MCF 10A (cell line): ENCODE measurements at regions not wholly inside any gene's neighbourhood (a gene's known extent, or its start where the extent isn't known, plus 50 kb on each side); places are given as distances from the start of the nearest gene placed in this dataset.
A peak's percentile ranks its signal among the peaks of the same experiment; 100 is the strongest.

Source experiments
- BruUV-seq: library from RNA; stranded (reverse); fragments of 400-500 nt; replicated peaks from 2 replicates; lab custom pipeline; 2021; lab: Mats Ljungman, UMichigan
- CTCF ChIA-PET: fragments of 300-600 bp; sonication (Branson Sonifier 250); formaldehyde crosslinking; extraction: SDS; loops from one replicate; lab custom pipeline; 2021; ENCODE audit warnings: antibody characterized with exemption, inconsistent platforms; lab: Yijun Ruan, JAX
- POLR2A ChIA-PET: fragments of 300-600, 350-650 bp; sonication (Branson Sonifier 250); formaldehyde crosslinking; extraction: SDS; loops from one replicate; lab custom pipeline; 2020; ENCODE audit warnings: antibody characterized with exemption, inconsistent platforms; lab: Yijun Ruan, JAX
- DNase-seq: peaks from one replicate; pipeline ENCODE4 v3.0.0-alpha.2; 2018; ENCODE audit not compliant: unreplicated experiment
- H3K27ac Mint-ChIP-seq: one replicate; pipeline ENCODE4 v1.8.0; 2022; ENCODE audit warnings: mild to moderate bottlenecking, low read depth, mixed read lengths; ENCODE audit not compliant: unreplicated experiment
- H3K27me3 Mint-ChIP-seq: one replicate; pipeline ENCODE4 v1.8.0; 2022; ENCODE audit warnings: mixed read lengths; ENCODE audit not compliant: insufficient read depth, unreplicated experiment
- H3K36me3 Mint-ChIP-seq: one replicate; pipeline ENCODE4 v1.8.0; 2022; ENCODE audit warnings: mild to moderate bottlenecking, moderate library complexity, mixed read lengths; ENCODE audit not compliant: insufficient read depth, unreplicated experiment
- H3K4me1 Mint-ChIP-seq: one replicate; pipeline ENCODE4 v1.8.0; 2022; ENCODE audit warnings: mixed read lengths; ENCODE audit not compliant: insufficient read depth, unreplicated experiment
- H3K4me3 Mint-ChIP-seq: one replicate; pipeline ENCODE4 v1.8.0; 2022; ENCODE audit warnings: mild to moderate bottlenecking, moderate library complexity, mixed read lengths; ENCODE audit not compliant: unreplicated experiment
- H3K9me3 Mint-ChIP-seq: one replicate; pipeline ENCODE4 v1.8.0; 2022; ENCODE audit warnings: mixed read lengths; ENCODE audit not compliant: unreplicated experiment
- intact Hi-C: fragments of 100-400 bp; cut with micrococcal nuclease; formaldehyde crosslinking; loops from 2 replicates; pipeline ENCODE4 v1.14.1; 2022
- TF ChIP-seq, protein P1 (sequence below): fragments of 200-600 bp; IDR thresholded peaks from one replicate; pipeline ENCODE4 v1.8.0; 2022; ENCODE audit warnings: antibody characterized with exemption, mild to moderate bottlenecking; ENCODE audit not compliant: unreplicated experiment

DNA sequence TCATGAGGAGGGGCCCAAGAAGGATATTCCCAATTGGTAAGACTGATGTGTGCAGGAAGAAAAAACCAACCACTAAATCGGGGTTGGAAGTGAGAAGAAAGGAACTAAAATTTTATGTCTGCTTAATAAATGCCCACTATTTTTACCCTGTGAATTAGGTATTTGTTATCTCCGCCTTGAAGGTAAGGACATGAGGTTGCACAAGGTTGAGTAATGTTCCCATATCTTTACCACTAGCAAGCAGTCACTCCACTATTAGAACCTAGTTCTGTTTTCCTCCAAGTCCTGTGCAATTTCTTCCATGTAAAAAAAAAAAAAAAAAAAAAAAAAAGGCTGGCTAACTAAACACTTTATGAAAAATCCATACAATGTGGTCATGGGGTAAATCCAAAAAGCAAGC lies 318.5 kb upstream of the SLCO3A1 start:
- H3K4me1 Mint-ChIP-seq = peaks cover 6% of the 10 kb centered on the region
- ChIA-PET CTCF (interaction anchor here (0.7 to 1.7 kb wide), 2 partner anchors 13 to 543 kb away, joined by 3 to 5 read pairs; no protein-coding TSS in a partner anchor), POLR2A (interaction anchor here (1.5 kb wide), 1 partner anchor 11 kb away, joined by 3 read pairs; no protein-coding TSS in a partner anchor)
- TF ChIP-seq, protein P1, sequence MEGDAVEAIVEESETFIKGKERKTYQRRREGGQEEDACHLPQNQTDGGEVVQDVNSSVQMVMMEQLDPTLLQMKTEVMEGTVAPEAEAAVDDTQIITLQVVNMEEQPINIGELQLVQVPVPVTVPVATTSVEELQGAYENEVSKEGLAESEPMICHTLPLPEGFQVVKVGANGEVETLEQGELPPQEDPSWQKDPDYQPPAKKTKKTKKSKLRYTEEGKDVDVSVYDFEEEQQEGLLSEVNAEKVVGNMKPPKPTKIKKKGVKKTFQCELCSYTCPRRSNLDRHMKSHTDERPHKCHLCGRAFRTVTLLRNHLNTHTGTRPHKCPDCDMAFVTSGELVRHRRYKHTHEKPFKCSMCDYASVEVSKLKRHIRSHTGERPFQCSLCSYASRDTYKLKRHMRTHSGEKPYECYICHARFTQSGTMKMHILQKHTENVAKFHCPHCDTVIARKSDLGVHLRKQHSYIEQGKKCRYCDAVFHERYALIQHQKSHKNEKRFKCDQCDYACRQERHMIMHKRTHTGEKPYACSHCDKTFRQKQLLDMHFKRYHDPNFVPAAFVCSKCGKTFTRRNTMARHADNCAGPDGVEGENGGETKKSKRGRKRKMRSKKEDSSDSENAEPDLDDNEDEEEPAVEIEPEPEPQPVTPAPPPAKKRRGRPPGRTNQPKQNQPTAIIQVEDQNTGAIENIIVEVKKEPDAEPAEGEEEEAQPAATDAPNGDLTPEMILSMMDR = no peak
- no peaks in the 10 kb centered on the region for H3K9me3 Mint-ChIP-seq
- H3K36me3 Mint-ChIP-seq = no peaks in the 10 kb centered on the region
- H3K4me3 Mint-ChIP-seq = no peak overlapping the region
- no TSS peak for BruUV-seq
- H3K27me3 Mint-ChIP-seq = no peaks in the 10 kb centered on the region
- no peak for DNase-seq
- no peak overlapping the region for H3K27ac Mint-ChIP-seq
- intact Hi-C loops = loop anchor here (10.0 kb wide), 1 partner anchor 170 kb away; no protein-coding TSS in a partner anchor

DNA sequence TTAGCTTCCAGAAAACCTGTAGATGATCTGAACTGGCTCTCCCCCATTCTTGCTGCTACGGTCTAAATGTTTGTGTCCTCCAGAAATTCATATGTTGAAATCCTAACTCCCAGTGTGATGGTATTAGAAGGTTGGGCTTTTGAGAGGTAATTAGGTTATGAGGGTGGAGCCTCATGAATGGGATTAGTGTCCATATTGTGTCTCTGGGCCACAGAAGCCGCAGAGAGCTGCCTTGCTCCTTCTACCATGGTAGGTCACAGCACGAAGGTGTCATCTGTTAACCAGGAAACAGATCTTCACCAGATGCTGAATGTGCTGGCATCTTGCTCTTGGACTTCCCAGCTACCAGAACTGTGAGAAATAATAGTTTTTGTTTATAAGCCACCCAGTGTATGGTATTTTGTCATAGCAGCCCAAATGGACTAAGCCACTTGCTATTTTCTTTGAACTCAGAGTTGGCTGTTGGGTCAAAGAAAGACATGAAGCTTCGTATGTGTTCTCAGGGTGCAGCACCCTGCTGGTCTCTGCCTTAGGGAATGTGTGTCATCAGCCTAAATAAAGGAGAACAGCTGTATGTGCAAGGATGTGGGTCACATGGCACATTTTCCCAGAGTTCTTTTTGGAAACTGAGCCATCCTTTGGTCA lies 317.5 kb upstream of the SLCO3A1 start:
- Mint-ChIP-seq H3K9me3 (no peaks in the 10 kb centered on the region), H3K36me3 (no peaks in the 10 kb centered on the region), H3K27ac (no peak overlapping the region), H3K4me1 (peaks cover 6% of the 10 kb centered on the region), H3K27me3 (no peaks in the 10 kb centered on the region), H3K4me3 (no peak overlapping the region)
- ChIA-PET CTCF (interaction anchor here (1.7 to 1.9 kb wide), 2 partner anchors 10 to 14 kb away, joined by 5 to 6 read pairs; no protein-coding TSS in a partner anchor), POLR2A (interaction anchor here (0.6 to 1.5 kb wide), 3 partner anchors 12 to 289 kb away, joined by 3 read pairs; no protein-coding TSS in a partner anchor)
- no TSS peak for BruUV-seq
- intact Hi-C loops = loop anchor here (10.0 kb wide), 1 partner anchor 169 kb away; no protein-coding TSS in a partner anchor
- DNase-seq = peak; percentile 42
- TF ChIP-seq, protein P1 = no peak

DNA sequence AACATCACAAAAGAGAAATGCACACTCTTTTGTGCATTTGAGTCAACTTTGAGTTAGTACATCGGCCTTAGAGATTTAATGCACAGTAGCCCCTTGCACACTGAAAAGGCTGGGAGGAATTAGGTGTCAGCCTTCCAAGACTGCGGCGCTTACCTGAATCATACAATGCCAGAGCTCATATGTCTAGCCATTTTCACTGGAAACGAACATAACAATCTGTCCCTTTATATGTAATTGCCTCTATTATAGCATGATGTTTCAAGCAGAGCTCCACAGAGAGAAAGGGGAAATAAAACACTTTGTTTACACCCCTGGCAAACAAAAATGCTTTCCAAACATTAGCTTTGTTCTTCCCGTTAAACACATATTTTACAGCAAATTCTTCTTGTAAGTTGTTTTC lies 315.7 kb upstream of the SLCO3A1 start:
- POLR2A ChIA-PET = no interaction called here
- DNase-seq = no peak
- no peaks in the 10 kb centered on the region for H3K27me3 Mint-ChIP-seq
- peaks cover 6% of the 10 kb centered on the region for H3K4me1 Mint-ChIP-seq
- intact Hi-C loops = loop anchor here (10.0 kb wide), 1 partner anchor 167 kb away; no protein-coding TSS in a partner anchor
- CTCF ChIA-PET = interaction anchor here (0.6 kb wide), 1 partner anchor 116 kb away, joined by 3 read pairs; no protein-coding TSS in a partner anchor
- TF ChIP-seq, protein P1 = no peak
- no peak overlapping the region for H3K27ac Mint-ChIP-seq
- H3K4me3 Mint-ChIP-seq = no peak overlapping the region
- H3K9me3 Mint-ChIP-seq = no peaks in the 10 kb centered on the region
- H3K36me3 Mint-ChIP-seq = no peaks in the 10 kb centered on the region
- no TSS peak for BruUV-seq

DNA sequence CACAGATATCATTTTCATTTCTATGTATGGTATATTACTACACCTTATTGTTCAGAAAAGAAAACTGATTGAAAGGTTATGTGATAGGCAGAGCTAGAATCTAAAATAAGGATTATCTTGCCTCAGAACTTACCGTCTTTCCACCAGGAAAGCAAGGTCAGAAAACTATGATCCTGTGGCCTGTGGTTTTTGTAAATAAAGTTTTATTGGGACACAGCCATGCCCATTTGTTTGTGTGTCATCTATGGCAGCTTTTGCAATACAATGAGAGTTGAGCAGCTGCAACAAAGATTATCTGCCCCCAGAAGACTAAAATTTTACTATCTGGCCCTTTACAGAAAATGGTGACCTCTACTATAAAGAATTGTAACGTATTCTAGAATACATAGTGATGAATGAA lies 314.7 kb upstream of the SLCO3A1 start:
- TF ChIP-seq, protein P1 = no peak
- no peaks in the 10 kb centered on the region for H3K27me3 Mint-ChIP-seq
- ChIA-PET CTCF (interaction anchor here (0.7 kb wide), 1 partner anchor 14 kb away, joined by 3 read pairs; no protein-coding TSS in a partner anchor), POLR2A (no interaction called here)
- H3K27ac Mint-ChIP-seq = no peak overlapping the region
- intact Hi-C loops = loop anchor here (10.0 kb wide), 1 partner anchor 166 kb away; no protein-coding TSS in a partner anchor
- BruUV-seq = no TSS peak
- H3K9me3 Mint-ChIP-seq = no peaks in the 10 kb centered on the region
- H3K36me3 Mint-ChIP-seq = no peaks in the 10 kb centered on the region
- peaks cover 6% of the 10 kb centered on the region for H3K4me1 Mint-ChIP-seq
- H3K4me3 Mint-ChIP-seq = no peak overlapping the region
- no peak for DNase-seq
